CMK (cell line): ENCODE measurements at regions not wholly inside any gene's neighbourhood (a gene's known extent, or its start where the extent isn't known, plus 50 kb on each side); places are given as distances from the start of the nearest gene placed in this dataset.

Source experiments
- DNase-seq: peaks from one replicate; pipeline ENCODE4 v3.0.0-alpha.2; 2010; ENCODE audit warnings: low read depth

GRCh38 chr2:238701341-238702206 is 146.3 kb upstream of the TWIST2 start:
- no peak for DNase-seq

- no peak for DNase-seq
These were observed 145.4 kb upstream of the TWIST2 start for GRCh38 chr2:238702276-238703052.

GRCh38 chr2:238703053-238703415 is 144.9 kb upstream of the TWIST2 start:
- no peak for DNase-seq

GRCh38 chr2:238703436-238703835 is 144.4 kb upstream of the TWIST2 start:
- no peak for DNase-seq

GRCh38 chr2:238704471-238705225 is 143.2 kb upstream of the TWIST2 start:
- no peak for DNase-seq

- DNase-seq = no peak
These were observed 141.7 kb upstream of the TWIST2 start for GRCh38 chr2:238706163-238706562.

GRCh38 chr2:238706673-238707072 is 141.2 kb upstream of the TWIST2 start:
- DNase-seq = no peak

GRCh38 chr2:238709325-238710025 is 138.4 kb upstream of the TWIST2 start:
- DNase-seq = no peak

GRCh38 chr2:238710032-238710735 is 137.7 kb upstream of the TWIST2 start:
- no peak for DNase-seq

GRCh38 chr2:238710787-238711186 is 137.1 kb upstream of the TWIST2 start:
- no peak for DNase-seq

- DNase-seq = no peak
These were observed 136.5 kb upstream of the TWIST2 start for GRCh38 chr2:238711346-238711745.

- DNase-seq = no peak
These were observed 135.9 kb upstream of the TWIST2 start for GRCh38 chr2:238712011-238712410.

GRCh38 chr2:238713198-238713826 is 134.6 kb upstream of the TWIST2 start:
- no peak for DNase-seq

GRCh38 chr2:238714038-238714528 is 133.8 kb upstream of the TWIST2 start:
- no peak for DNase-seq

- no peak for DNase-seq
These were observed 131.7 kb upstream of the TWIST2 start for GRCh38 chr2:238716171-238716570.

GRCh38 chr2:238716585-238716984 is 131.3 kb upstream of the TWIST2 start:
- DNase-seq = no peak

- DNase-seq = no peak
These were observed 130.8 kb upstream of the TWIST2 start for GRCh38 chr2:238717084-238717483.

GRCh38 chr2:238719641-238720040 is 128.2 kb upstream of the TWIST2 start:
- DNase-seq = no peak

- DNase-seq = peak; percentile 3
These were observed 127.6 kb upstream of the TWIST2 start for GRCh38 chr2:238720232-238720672.

GRCh38 chr2:238722181-238722580 is 125.7 kb upstream of the TWIST2 start:
- DNase-seq = no peak

GRCh38 chr2:238722883-238723282 is 125.0 kb upstream of the TWIST2 start:
- DNase-seq = no peak
